ENCODE measurements at regions not wholly inside any gene's neighbourhood (a gene's known extent, or its start where the extent isn't known, plus 50 kb on each side); places are given as distances from the start of the nearest gene placed in this dataset.

DNA sequence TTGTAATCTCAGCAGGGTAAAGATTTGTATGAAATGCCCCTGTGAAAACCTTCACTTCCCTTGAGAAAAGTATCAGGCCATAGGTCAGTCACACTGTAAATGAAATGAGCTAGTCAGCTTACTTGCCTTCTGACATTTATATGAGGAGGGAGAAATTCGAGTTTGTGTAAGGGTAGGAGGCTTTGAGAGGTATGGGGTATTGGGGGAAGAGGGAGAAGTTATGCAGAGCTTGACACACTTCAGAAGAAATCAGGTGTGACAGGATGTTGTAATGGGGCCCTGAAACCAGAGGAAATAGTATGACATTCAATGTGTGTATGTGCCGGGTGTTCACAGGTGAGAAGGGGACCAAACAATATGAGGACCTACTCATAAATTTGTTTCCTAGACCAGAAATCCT lies 64.2 kb upstream of the CCN6 start:
- DNase-seq, result no peak

DNA sequence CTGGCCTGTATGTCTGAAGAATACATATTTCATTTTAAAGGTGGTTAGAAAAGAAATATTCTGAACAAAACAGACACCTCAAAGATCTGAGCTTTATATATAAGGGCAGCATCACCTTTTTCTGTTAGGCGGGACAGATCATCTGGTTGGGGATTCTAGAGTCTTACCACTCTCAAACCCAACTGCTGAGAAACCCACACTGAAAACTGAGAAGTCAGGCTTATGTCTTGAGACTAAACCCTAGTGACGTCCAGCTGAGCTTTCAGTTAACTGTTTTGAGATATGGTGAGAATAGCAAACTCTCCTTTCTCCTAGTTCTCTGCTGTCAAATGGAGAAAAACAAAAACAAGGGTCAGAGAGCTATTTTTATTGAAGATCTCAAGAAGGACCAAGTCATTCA lies 63.7 kb upstream of the CCN6 start:
- DNase-seq, result no peak

DNA sequence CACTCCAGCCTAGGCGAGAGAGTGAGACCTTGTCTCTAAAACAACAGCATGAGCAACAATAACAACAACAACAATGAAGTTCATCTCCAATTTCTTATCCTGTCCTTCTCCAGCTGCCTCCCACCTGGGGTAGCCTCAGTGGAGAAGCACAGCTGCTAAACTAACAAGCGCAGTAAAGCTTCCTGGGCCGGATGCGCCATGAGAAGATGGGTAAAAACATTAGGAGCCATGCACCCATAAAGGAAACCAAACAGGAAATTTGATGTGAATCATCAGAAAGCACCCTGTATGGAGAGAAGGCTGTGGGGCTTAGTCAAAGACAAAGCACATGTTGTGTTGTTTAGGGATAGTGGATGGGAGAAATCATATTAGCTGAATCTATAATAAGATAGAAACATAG lies 61.1 kb upstream of the CCN6 start:
- DNase-seq, result peak; percentile 19

DNA sequence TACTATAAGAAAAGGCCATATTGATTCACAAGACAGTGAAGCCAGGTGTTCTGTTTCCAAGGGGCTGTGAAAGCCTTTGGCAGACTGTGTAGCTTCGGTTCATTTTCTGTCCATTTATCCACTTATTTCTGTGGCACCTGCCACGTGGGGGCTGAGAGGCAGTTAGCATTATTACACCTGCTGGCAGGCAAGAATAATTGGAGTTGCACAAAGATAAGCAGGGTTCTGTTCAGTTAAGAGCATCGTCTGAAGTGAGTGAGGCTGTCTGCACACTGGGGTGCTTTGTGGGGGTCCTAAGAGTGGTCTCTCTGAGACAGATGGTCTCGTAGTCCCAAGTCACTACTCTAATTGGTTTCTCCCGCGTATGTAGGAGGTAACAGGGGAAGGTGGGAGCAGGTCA lies 60.6 kb upstream of the CCN6 start:
- no peak for DNase-seq

DNA sequence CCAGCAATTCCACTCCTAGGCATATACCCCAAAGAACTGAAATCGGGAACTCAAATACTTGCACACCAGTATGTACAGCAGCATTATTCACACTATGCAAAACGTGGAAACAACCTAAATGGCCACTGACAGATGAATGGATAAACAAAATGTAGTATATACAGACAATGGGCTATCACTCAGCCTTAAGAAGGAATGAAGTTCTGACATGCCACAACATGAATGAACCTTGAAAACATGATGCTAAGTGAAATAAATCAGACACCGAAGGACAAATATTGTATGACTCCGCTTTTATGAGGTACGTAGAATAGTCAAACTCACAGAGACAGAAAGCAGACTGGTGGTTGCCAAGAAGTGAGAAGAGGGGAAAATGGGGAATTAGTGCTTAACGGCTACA lies 59.1 kb upstream of the CCN6 start:
- DNase-seq, result no peak

DNA sequence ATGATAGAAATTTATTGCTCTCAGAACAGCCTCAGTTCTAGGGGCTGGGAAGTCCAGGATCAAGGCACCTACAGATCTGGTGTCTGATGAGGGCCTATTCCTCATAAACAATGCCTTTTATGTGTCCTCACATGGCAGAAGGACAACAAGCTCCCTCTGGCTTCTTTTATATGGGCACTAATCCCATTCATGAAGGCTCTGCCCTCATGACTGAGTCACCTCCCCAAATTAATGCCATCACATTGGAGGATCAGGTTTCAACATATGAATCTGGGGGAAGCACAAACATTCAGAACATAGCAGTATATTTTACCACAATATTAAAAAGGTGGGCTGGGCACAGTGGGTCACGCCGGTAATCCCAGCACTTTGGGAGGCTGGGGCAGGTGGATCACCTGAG lies 58.5 kb upstream of the CCN6 start:
- DNase-seq, result no peak

DNA sequence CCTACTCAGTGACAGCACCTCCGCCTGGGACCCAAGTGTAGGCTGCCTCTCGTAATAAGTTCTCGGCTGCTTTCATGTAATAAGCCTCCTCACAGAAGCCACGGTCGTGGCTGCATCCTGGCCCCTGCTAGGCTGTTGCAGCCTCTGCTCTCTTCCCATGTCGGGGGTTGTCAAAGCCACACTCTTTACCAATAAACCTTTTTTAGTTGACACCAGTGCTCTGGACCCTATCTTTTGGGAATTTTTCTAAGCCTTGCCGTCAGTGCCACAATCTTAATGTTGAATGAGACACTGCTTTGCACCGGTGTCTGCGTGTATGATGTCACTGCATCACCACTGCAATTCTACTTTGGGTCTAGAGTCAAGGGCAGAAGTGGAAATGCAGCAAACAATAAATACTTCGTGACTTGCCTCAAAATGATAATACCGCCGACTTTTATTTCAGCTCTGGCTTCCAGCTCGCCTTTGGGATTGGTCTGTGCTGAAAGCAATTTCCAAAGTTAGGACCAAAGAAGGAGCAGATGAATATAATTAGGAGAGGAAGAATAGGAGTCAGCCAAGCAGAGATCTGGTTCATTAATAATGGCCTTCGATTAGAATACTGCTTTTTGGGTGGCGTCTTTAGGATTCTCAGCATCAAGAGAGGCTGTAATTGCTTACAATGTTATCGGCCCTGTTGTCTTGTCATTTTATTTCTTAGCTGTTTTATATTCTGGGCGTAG lies 57.6 kb upstream of the CCN6 start:
- DNase-seq, result no peak

DNA sequence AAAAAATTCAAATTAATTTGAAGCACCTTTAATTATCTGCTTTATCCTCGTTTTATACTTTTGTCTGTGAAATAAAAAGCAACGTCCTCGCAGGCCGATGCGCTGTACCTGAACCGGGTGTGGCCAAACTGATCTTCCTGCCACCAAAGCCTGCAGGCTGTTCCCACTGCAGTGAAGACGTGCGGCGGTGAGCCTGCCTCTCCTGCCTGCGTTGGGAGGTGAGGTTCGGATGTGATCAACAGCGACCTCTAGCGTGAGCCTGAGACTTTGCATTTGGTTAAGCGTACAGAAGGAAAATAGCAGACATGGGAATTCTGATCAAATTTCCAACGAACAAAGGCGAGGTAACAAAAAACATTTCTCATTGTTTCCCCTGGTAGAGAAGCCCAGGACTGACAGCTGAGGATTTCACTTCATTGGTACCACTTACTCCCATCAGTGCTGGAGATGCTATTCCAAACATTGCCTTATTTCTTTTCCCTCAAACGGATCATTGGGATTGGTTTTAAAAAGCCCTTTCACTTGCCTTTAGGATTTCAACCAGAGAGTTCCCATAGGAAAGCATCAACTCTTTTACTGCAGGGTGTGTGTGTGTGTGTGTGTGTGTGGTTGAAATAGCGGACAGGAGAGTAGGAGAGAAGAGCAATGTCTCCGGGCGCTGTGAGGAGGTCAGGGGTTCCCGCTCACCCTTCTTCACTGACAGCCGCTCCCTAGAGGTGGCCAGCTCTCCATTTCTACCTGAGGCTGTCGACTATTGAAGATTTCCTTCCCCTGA lies 56.6 kb upstream of the CCN6 start:
- peak; percentile 70 for DNase-seq

DNA sequence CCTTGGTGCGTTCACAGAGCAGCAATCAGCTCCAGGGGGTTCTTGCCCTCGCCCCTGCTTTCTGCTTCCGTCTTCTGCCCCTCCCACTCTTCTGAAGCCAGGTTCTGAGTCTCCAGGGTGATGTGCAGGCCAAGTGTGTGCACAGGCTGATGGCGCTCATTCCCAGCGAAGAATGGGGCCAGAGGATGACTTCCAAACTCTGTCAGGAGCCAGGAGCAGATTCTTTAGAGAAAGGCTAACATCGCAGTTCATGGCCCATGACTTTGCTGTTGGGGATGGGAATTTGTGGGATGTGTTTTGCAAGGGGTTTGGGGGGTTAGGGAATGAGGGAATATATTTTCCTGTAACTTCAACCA lies 56.1 kb upstream of the CCN6 start:
- DNase-seq, result no peak

DNA sequence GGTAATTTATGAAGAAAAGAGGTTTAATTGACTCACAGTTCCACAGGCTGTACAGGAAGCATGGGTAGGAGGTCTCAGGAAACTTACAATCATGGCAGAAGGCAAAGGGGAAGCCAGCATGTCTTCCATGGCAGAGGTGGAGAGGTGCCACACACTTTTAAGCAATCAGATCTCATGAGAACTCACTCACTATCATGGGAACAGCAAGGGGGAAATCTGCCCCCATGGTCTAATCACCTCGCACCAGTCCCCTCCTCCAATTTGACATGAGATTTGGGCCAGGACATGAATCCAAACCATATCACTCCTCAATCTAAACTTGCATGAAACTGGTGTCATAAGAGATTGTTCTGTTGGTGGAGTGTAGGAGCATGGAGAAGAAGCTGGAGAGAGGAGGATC lies 51.6 kb upstream of the CCN6 start:
- no peak for DNase-seq
